ENCODE measurements at regions not wholly inside any gene's neighbourhood (a gene's known extent, or its start where the extent isn't known, plus 50 kb on each side); places are given as distances from the start of the nearest gene placed in this dataset.

- no peaks in the 10 kb centered on the region for H3K9me3 ChIP-seq (ENCODE audit: control insufficient read depth in 1 of 2, insufficient read depth in 1 of 2, low read depth in 1 of 2, low read length in 2 of 2)
- H3K79me2 ChIP-seq (ENCODE audit: insufficient read depth, low read length), result no peaks in the 10 kb centered on the region
- DNase-seq (ENCODE audit: low read depth, low spot score), result peak; percentile 48
- peak overlapping the region; percentile 91 for H2AFZ ChIP-seq (ENCODE audit: low read depth, low read length, poor library complexity, severe bottlenecking)
- no TSS peak for BruUV-seq (replicated peaks)
- POLR2A ChIA-PET, result no interaction called here
- no peaks in the 10 kb centered on the region for H4K20me1 ChIP-seq (ENCODE audit: insufficient read depth)
- peaks cover 2 to 10% of the 10 kb centered on the region in 2 experiments; a peak in 1 of 4 replicates for H3K4me1 ChIP-seq (ENCODE audit: control insufficient read depth in 1 of 2, insufficient read depth in 2 of 2, low read length in 2 of 2)
- H3K9me2 ChIP-seq (ENCODE audit: insufficient read depth), result no peaks in the 10 kb centered on the region
- no peaks in the 10 kb centered on the region for H3K36me3 ChIP-seq (ENCODE audit: control insufficient read depth in 1 of 2, insufficient read depth in 2 of 2, low read length in 2 of 2)
- intact Hi-C loops (cut with micrococcal nuclease), result loop anchor here (2.0 to 10.0 kb wide), 2 partner anchors 118 to 344 kb away; no protein-coding TSS in a partner anchor
- H3K27ac ChIP-seq (ENCODE audit: low read depth, low read length), result no peak overlapping the region
- CTCF ChIA-PET, result interaction anchor here (0.7 to 4.2 kb wide), 15 partner anchors 9 to 673 kb away, joined by 3 to 30 read pairs (median 4); no protein-coding TSS in a partner anchor
- peak overlapping the region; percentile 43 to 52 for H3K4me3 ChIP-seq (replicated peaks in 1 of 2; ENCODE audit: low read depth in 1 of 2, low read length in 2 of 2)
- ATAC-seq, result peak; percentile 92
- no peak overlapping the region for H3K9ac ChIP-seq (ENCODE audit: low read length)
- RAD21 ChIA-PET (ENCODE audit: low non-redundant PET in 1 of 2, low total read pairs in 2 of 2, uncharacterized antibody in 2 of 2, unreplicated experiment in 2 of 2), result no interaction called here
- peaks cover 5% of the 10 kb centered on the region; the same call in 1 of the 2 replicates for H3K27me3 ChIP-seq (ENCODE audit: insufficient read depth, low read length)
- H3K4me2 ChIP-seq (ENCODE audit: low read length), result peak overlapping the region; percentile 72
- no peak for TF ChIP-seq MAX (IDR thresholded peaks at IDR 0.05)
- TF ChIP-seq CEBPB (IDR thresholded peaks at IDR 0.05; ENCODE audit: low read depth), result no peak
- TF ChIP-seq CTCF (IDR thresholded peaks at IDR 0.05 in 2 of 3, conservative IDR thresholded peaks at IDR 0.05 in 1 of 3; ENCODE audit: borderline replicate concordance in 1 of 3, insufficient read depth in 1 of 3, low read depth in 2 of 3, low read length in 2 of 3), result peak; percentile 53 to 68 (median 55)
- TF ChIP-seq YY1 (IDR thresholded peaks at IDR 0.05; ENCODE audit: extremely low read depth, insufficient replicate concordance, low read depth, low read length), result no peak
- no peak for TF ChIP-seq FOSL1 (IDR thresholded peaks at IDR 0.05; ENCODE audit: low read depth)
- no peak for TF ChIP-seq ELF1 (IDR thresholded peaks at IDR 0.05; ENCODE audit: borderline replicate concordance, low read depth)
- TF ChIP-seq EZH2 (IDR thresholded peaks at IDR 0.05), result no peak
- TF ChIP-seq ZNF274 (IDR thresholded peaks at IDR 0.05; ENCODE audit: low read depth, low read length), result no peak
- TF ChIP-seq ATF3 (IDR thresholded peaks at IDR 0.05), result no peak
- TF ChIP-seq SRF (IDR thresholded peaks at IDR 0.05; ENCODE audit: low read depth), result no peak
- TF ChIP-seq REST (IDR thresholded peaks at IDR 0.05; ENCODE audit: low read depth), result no peak
- TF ChIP-seq ZBTB33 (IDR thresholded peaks at IDR 0.05; ENCODE audit: extremely low read depth, insufficient replicate concordance, low read length), result no peak
- no peak for TF ChIP-seq TCF7L2 (IDR thresholded peaks at IDR 0.05; ENCODE audit: borderline replicate concordance, extremely low read depth, insufficient read depth, insufficient read length)
- TF ChIP-seq CBX3 (IDR thresholded peaks at IDR 0.05; ENCODE audit: low read depth), result 0 out of 2 replicates have a peak, but pooled peaks have one; percentile 31
- peak; percentile 63 for TF ChIP-seq RAD21 (IDR thresholded peaks at IDR 0.05; ENCODE audit: low read depth)
- TF ChIP-seq POLR2A (IDR thresholded peaks at IDR 0.05; ENCODE audit: borderline replicate concordance, extremely low read depth, insufficient read depth, insufficient read length), result no peak
Measured at GRCh38 chr15:98428253-98428989, 219.9 kb upstream of the IGF1R start.
